GM10266 (cell line): ENCODE measurements at regions not wholly inside any gene's neighbourhood (a gene's known extent, or its start where the extent isn't known, plus 50 kb on each side); places are given as distances from the start of the nearest gene placed in this dataset.

ENCODE experiments used
- DNase-seq: peaks from one replicate; pipeline ENCODE4 v3.0.0; 2012; ENCODE audit errors: extremely low spot score
- TF ChIP-seq, protein P1 (sequence below): IDR thresholded peaks from 2 replicates; pipeline ENCODE4 v1.5.1; 2012; ENCODE audit warnings: mild to moderate bottlenecking, low read depth; ENCODE audit not compliant: control insufficient read depth, insufficient read depth; ENCODE audit errors: missing control alignments

DNA sequence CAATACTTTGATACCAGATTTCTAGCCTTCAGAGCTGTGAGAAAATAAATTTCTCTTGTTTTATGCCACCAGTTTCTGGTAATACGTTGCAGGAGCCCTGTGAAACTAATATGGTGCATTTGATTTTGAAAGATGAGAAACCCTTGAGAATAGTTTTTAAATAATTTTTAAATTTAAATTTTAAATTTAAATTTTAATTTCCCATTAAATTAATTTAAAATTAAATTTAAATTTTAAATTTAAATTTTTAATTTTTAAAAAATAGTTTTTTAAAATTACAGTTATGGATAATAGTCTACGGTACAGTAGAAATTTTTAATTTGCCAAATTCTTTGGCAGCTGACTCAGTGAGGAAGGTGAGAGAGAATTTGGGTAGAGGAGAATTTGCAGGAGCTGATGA is 68.6 kb upstream of the SLC24A3 start:
- TF ChIP-seq, protein P1, sequence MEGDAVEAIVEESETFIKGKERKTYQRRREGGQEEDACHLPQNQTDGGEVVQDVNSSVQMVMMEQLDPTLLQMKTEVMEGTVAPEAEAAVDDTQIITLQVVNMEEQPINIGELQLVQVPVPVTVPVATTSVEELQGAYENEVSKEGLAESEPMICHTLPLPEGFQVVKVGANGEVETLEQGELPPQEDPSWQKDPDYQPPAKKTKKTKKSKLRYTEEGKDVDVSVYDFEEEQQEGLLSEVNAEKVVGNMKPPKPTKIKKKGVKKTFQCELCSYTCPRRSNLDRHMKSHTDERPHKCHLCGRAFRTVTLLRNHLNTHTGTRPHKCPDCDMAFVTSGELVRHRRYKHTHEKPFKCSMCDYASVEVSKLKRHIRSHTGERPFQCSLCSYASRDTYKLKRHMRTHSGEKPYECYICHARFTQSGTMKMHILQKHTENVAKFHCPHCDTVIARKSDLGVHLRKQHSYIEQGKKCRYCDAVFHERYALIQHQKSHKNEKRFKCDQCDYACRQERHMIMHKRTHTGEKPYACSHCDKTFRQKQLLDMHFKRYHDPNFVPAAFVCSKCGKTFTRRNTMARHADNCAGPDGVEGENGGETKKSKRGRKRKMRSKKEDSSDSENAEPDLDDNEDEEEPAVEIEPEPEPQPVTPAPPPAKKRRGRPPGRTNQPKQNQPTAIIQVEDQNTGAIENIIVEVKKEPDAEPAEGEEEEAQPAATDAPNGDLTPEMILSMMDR: no peak
- no peak for DNase-seq

DNA sequence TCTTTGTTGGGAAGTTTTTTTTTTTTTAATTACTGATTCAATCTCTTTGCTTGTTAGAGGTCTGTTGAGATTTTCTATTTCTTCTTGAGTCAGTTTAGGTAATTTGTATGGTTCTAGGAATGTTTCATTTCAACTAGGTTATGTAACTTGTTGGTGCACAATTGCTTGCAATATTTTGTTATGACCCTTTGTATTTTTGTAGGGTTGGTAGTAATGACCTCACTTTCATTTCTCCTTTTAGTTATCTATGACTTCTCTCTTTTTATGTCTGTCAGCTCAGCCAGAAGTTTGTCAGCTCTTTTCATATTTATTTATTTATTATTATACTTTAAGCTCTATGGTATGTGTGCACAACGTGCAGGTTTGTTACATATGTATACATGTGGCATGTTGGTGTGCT is 51.1 kb upstream of the SLC24A3 start:
- TF ChIP-seq, protein P1: no peak
- DNase-seq: no peak
